GM20000 (cell line): ENCODE measurements at regions not wholly inside any gene's neighbourhood (a gene's known extent, or its start where the extent isn't known, plus 50 kb on each side); places are given as distances from the start of the nearest gene placed in this dataset.

ENCODE experiments used
- DNase-seq: peaks from one replicate; pipeline ENCODE4 v3.0.0; 2012; ENCODE audit warnings: low spot score
- TF ChIP-seq, protein P1 (sequence below): IDR thresholded peaks from 2 replicates; pipeline ENCODE4 v1.5.1; 2012; ENCODE audit warnings: mild to moderate bottlenecking, control low read depth; ENCODE audit errors: extremely low read depth, missing control alignments

DNA sequence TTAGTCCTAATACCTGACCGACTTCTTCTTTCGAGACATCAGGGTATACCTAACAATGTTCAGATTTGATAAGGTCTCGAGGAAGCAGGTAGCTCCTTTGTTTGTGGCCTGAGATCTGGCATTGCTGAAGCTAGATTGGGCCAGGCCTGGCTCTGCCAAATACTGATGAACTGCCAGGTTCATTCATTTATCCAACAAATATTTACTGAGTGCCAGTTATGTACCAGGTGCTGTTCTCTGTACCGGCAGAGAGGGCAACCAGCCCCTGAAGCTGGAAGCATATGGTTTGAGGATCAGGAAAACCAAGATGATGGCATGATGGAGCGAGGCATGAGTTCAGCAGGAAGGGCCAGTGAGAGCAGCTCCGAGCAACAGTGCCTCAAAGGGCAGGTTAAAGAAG lies 196.2 kb upstream of the NSMCE3 start:
- no peak for DNase-seq
- TF ChIP-seq, protein P1, sequence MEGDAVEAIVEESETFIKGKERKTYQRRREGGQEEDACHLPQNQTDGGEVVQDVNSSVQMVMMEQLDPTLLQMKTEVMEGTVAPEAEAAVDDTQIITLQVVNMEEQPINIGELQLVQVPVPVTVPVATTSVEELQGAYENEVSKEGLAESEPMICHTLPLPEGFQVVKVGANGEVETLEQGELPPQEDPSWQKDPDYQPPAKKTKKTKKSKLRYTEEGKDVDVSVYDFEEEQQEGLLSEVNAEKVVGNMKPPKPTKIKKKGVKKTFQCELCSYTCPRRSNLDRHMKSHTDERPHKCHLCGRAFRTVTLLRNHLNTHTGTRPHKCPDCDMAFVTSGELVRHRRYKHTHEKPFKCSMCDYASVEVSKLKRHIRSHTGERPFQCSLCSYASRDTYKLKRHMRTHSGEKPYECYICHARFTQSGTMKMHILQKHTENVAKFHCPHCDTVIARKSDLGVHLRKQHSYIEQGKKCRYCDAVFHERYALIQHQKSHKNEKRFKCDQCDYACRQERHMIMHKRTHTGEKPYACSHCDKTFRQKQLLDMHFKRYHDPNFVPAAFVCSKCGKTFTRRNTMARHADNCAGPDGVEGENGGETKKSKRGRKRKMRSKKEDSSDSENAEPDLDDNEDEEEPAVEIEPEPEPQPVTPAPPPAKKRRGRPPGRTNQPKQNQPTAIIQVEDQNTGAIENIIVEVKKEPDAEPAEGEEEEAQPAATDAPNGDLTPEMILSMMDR, result no peak

DNA sequence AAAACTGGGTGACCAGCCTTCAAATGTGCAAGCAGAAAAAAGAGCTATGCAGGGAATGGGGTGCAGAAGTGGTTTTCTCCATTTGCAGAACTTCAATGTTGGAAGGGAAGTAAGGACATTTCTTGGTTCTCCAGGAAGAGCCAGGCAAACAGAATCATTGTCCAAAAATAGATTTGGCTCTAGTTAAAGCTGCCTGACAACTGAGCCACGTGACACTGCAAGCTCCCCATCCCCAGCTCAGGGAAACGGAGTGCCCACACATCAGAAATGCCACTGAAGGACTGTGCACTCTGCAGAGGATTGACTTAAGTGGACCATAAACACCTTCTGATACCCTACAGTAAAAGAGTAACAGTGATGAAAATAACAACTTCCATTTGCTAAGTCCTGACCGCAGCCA lies 195.6 kb upstream of the NSMCE3 start:
- TF ChIP-seq, protein P1, result no peak
- DNase-seq, result no peak

DNA sequence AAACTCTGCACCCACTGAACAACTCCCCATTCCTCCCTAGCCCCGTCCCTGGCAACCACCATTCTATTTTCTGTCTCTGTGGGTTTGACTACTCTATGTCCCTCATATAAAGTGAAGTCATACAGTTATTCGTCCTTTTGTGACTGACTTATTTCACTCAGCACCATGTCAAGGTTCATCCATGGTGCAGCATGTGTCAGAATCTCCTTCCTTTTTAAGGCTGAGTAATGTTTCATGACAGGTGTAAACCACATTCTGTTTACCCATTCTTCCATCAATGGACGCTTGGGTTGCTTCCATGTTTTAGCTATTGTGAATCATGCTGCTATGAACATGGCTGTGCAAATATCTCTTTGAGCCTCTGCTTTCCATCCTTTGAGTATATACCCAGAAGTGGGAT lies 192.3 kb upstream of the NSMCE3 start:
- TF ChIP-seq, protein P1, result no peak
- DNase-seq, result no peak

DNA sequence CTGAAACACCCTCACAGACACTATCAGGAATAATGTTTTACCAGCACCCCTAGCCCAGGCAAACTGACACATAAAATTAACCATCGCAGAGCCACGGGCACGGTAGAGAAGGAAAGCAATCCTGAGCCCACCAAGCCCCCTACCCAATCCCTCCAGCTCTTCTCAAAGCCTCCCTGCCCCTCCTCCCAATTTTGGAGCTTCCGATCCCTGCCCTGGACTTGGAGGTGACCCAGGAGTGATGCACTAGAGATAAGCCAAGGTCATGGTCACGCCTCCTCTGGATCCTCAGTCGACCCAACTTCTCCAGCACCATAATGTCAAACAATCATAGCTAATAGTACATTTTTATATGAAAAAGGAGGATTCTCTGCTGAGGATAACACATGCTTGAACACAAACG lies 188.7 kb upstream of the NSMCE3 start:
- no peak for DNase-seq
- TF ChIP-seq, protein P1, result no peak

DNA sequence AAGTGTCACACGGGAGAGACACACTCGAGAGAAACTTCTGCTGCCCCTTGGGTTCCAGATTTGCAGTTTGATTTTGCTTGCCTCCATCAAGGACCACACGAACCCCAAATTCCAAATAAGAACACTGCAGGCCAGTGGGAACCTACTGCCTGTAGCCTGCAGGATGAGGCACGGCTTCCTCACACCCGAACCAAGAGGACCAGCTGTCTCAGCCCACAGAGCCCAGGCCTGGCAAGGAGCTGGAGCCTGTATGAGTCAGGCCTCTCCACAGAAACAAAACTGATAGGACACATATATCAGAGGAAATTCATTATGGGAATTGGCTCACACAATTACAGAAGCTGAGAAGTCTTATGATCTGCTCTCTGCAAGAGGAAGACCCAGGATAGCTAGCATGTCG lies 188.1 kb upstream of the NSMCE3 start:
- TF ChIP-seq, protein P1, result no peak
- DNase-seq, result no peak

DNA sequence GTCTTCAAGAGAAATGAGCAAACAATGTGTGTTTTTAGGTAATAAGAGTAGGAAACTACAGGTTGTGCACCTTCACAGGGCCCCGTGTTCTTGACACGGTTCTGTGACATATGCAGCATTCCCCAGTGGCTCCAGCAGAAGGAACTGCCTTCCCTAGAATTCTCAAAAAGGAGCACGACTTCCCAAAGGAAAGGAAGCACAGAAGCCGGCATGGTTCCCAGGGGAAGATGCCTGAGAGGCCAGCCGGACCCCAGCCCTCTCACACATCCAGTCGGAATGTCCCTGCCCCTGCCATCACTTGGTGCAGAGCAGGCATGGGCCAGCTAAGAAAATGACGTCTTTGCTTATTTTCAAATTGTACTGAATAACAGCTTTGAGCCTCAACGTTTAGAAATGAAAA lies 187.3 kb upstream of the NSMCE3 start:
- TF ChIP-seq, protein P1, result no peak
- DNase-seq, result no peak

DNA sequence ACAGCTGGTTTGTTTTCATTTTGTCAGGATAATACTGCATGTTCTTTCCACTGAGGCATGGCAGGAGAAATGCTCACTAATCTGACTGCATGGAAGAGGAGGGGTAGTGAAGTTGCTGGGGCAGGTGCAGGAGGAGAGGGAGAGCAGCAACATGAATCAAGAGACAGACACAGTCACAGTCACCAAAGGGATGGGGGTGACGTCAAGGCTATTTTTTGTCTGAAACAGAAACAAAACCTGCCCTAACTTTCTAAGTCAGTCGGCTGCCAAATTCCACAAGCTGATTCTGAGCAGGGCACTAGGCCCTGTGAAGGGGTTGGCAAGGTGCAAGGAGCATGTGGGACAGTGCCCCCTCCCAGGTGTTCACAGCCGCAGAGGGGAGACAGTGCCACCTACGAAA lies 186.6 kb upstream of the NSMCE3 start:
- DNase-seq, result no peak

More for the DNA sequence above, 186.6 kb upstream of the NSMCE3 start:
- TF ChIP-seq, protein P1, result no peak
